Tibial artery (tissue), 4 donors: ENCODE measurements at regions not wholly inside any gene's neighbourhood (a gene's known extent, or its start where the extent isn't known, plus 50 kb on each side); places are given as distances from the start of the nearest gene placed in this dataset.

Experiments used
- DNase-seq, 2 donors: peaks; one replicate each; pipeline ENCODE4 v3.0.0-alpha.2; 2019
- H3K27ac ChIP-seq, 2 donors: fragments of 200-600 bp; sonication (generic) in 1 of 2; 1 replicate in 1 of 2; 2 replicates in 1 of 2; pipeline ENCODE4 v1.5.1; 2018 to 2019; ENCODE audit warnings: mild to moderate bottlenecking in 1 of 2
- H3K27me3 ChIP-seq, 2 donors: fragments of 200-600 bp; sonication (generic) in 1 of 2; one replicate each; pipeline versions ENCODE4 v1.5.1 to v1.6.0; 2016 to 2019
- H3K36me3 ChIP-seq, 3 donors: fragments of 200-600 bp; sonication (generic) in 2 of 3; one replicate each; pipeline ENCODE4 v1.5.1; 2016 to 2019; ENCODE audit warnings: mild to moderate bottlenecking in 2 of 3
- H3K4me1 ChIP-seq, 4 donors: fragments of 200-600 bp; sonication (generic) in 2 of 4; 1 replicate in 3 of 4; 2 replicates in 1 of 4; pipeline ENCODE4 v1.5.1; 2016 to 2019
- H3K4me3 ChIP-seq, 2 donors: fragments of 200-600 bp; sonication (generic) in 1 of 2; 1 replicate in 1 of 2; 2 replicates in 1 of 2; pipeline ENCODE4 v1.5.1; 2018 to 2019; ENCODE audit warnings: mild to moderate bottlenecking in 2 of 2
- H3K9me3 ChIP-seq, 3 donors: fragments of 200-600 bp; sonication (generic) in 1 of 3; one replicate each; pipeline ENCODE4 v1.5.1; 2016 to 2019
- CTCF ChIP-seq, 2 experiments: fragments of 200-600 bp in 1 of 2; fragments of 450-650 bp in 1 of 2; IDR thresholded peaks; one replicate each; pipeline ENCODE4 v1.5.1; 2017 to 2019; ENCODE audit warnings: antibody characterized with exemption in 2 of 2, mild to moderate bottlenecking in 1 of 2, moderate library complexity in 1 of 2
- intact Hi-C: fragments of 100-400 bp; cut with DNase I; formaldehyde crosslinking; loops from one replicate; pipeline ENCODE4 v1.15.0; 2023; ENCODE audit warnings: low total_unique reads

- Histone ChIP-seq H3K36me3 (no peaks in the 10 kb centered on the region), H3K27me3 (no peaks in the 10 kb centered on the region), H3K4me1 (peaks cover 0 to 21% (median 4%) of the 10 kb centered on the region in 4 donors), H3K4me3 (no peak overlapping the region), H3K27ac (no peak overlapping the region), H3K9me3 (no peaks in the 10 kb centered on the region)
- intact Hi-C loops = no loop called here
- no peak for TF ChIP-seq CTCF (IDR thresholded peaks at IDR 0.05)
- no peak for DNase-seq
Observed at GRCh38 chr6:15790116-15790515, 127.3 kb upstream of the DTNBP1 start.

- no peak for DNase-seq
- H3K9me3 ChIP-seq = no peaks in the 10 kb centered on the region
- intact Hi-C loops = no loop called here
- no peak overlapping the region for H3K27ac ChIP-seq
- H3K36me3 ChIP-seq = no peaks in the 10 kb centered on the region
- H3K4me1 ChIP-seq = peaks cover 0 to 11% (median 0%) of the 10 kb centered on the region in 4 donors
- H3K4me3 ChIP-seq = no peak overlapping the region
- H3K27me3 ChIP-seq = no peaks in the 10 kb centered on the region
- TF ChIP-seq CTCF (IDR thresholded peaks at IDR 0.05) = no peak
Observed at GRCh38 chr6:15786846-15787245, 124.0 kb upstream of the DTNBP1 start.

GRCh38 chr6:15783484-15783883, 120.7 kb upstream of the DTNBP1 start:
- TF ChIP-seq CTCF (IDR thresholded peaks at IDR 0.05) = no peak
- DNase-seq = no peak
- no peaks in the 10 kb centered on the region for H3K9me3 ChIP-seq
- H3K27ac ChIP-seq = no peak overlapping the region
- no peaks in the 10 kb centered on the region for H3K4me1 ChIP-seq
- intact Hi-C loops = no loop called here
- no peaks in the 10 kb centered on the region for H3K27me3 ChIP-seq
- no peak overlapping the region for H3K4me3 ChIP-seq
- H3K36me3 ChIP-seq = no peaks in the 10 kb centered on the region

- no peak for TF ChIP-seq CTCF (IDR thresholded peaks at IDR 0.05)
- no peaks in the 10 kb centered on the region for H3K9me3 ChIP-seq
Observed at GRCh38 chr6:15781890-15782289, 119.1 kb upstream of the DTNBP1 start.

GRCh38 chr6:15781333-15781732, 118.5 kb upstream of the DTNBP1 start:
- intact Hi-C loops = no loop called here
- Histone ChIP-seq H3K4me1 (no peaks in the 10 kb centered on the region), H3K4me3 (no peak overlapping the region), H3K36me3 (no peaks in the 10 kb centered on the region), H3K27ac (no peak overlapping the region), H3K27me3 (no peaks in the 10 kb centered on the region), H3K9me3 (no peaks in the 10 kb centered on the region)
- no peak for DNase-seq
- no peak for TF ChIP-seq CTCF (IDR thresholded peaks at IDR 0.05)

More at GRCh38 chr6:15781890-15782289, 119.1 kb upstream of the DTNBP1 start:
- no peak for DNase-seq
- intact Hi-C loops = no loop called here
- Histone ChIP-seq H3K4me3 (no peak overlapping the region), H3K4me1 (no peaks in the 10 kb centered on the region), H3K27me3 (no peaks in the 10 kb centered on the region), H3K36me3 (no peaks in the 10 kb centered on the region), H3K27ac (no peak overlapping the region)

- no peak for DNase-seq
- H3K36me3 ChIP-seq = no peaks in the 10 kb centered on the region
- H3K27me3 ChIP-seq = no peaks in the 10 kb centered on the region
- peaks cover 0 to 7% (median 0%) of the 10 kb centered on the region in 4 donors for H3K4me1 ChIP-seq
- H3K9me3 ChIP-seq = no peaks in the 10 kb centered on the region
- no peak overlapping the region for H3K4me3 ChIP-seq
- no peak overlapping the region for H3K27ac ChIP-seq
- TF ChIP-seq CTCF (IDR thresholded peaks at IDR 0.05) = no peak
- intact Hi-C loops = no loop called here
Observed at GRCh38 chr6:15780437-15780836, 117.6 kb upstream of the DTNBP1 start.
